RPMI8226 (cell line): ENCODE measurements at regions not wholly inside any gene's neighbourhood (a gene's known extent, or its start where the extent isn't known, plus 50 kb on each side); places are given as distances from the start of the nearest gene placed in this dataset.
"Not testable (repeated sequence)": the region's sequence is repeated elsewhere in the genome, so short reads cannot be mapped to it uniquely, and the experiment has no call there.

Source experiments
- DNase-seq: peaks from one replicate; pipeline ENCODE4 v3.0.0-alpha.2; 2015

- DNase-seq, result no peak
Measured at GRCh38 chr17:51389875-51390274, 129.5 kb downstream of the UTP18 start.

- DNase-seq, result no peak
Measured at GRCh38 chr17:51391982-51392654, 131.8 kb downstream of the UTP18 start.

DNA sequence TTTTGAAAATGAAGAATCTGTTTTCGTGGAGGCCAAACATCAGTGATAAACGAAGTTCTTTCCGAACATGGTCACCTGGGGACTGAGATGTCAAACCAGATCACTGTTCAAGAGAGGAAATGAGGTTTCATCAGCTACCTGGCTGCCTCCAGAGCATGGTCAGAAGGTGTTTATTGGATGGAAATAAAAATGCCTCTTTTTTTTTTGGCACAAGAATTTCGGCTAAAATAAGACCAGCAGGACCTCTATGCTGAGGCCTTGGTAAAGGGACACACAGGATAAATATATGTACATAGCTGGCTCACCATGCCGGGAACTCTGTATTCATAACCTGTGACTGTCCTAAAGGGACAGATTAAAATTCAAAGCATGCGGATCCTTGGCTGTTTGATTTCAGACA, 135.3 kb downstream of the UTP18 start:
- no peak for DNase-seq

DNA sequence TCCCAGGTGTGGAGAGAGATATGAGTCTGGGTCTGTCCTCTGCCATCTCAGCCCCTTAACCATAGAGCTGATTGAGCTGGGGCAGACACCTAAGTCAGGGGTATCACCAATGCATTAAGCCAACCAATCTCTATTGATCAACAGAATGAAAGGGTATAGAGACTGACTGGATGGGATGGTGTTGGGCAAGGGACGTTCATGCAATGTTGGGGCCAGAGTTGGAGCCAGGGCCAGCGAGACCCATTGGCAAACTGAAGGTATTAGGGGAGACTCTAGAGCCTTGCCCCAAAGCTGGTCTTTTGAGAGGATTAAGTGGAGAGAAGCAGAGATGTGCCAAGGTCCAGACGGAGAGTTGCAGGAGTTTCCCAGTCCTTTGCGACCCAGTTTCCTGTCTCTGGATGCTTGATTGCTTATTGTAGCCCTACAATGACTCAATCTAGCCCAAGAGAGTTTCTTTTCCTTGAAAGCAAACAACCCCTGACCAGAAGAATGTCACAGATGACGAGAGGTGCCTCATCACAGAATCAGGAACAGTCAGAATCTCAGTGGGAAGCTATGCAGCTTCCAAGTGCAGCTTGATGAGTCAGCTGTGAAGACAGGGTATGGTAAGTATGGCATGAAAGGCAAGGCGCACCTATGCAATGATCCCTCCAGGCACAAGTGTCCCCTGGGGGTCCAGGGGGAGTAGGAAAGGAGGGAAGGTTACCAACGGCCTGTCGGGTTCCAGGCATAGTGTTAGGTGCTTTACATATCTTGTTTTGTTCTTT, 137.2 kb downstream of the UTP18 start:
- DNase-seq, result no peak

DNA sequence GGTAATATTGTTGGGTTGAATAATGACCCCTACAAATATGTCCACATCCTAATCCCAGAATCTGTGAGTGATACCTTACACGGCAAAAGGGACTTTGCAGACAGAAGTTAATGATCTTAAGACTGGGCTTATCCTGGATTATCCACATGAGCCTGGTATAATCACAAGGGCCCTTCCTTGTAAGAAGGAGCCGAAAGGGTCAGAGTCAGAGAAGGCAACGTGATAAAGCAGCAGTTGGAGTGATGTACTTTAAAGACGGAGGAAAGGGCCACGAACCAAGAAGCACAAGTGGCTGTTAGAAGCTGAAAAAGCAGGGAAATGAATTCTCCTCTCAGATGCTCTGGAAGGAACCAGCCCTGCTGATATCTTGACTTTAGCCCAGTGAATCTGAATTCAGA, 137.8 kb downstream of the UTP18 start:
- DNase-seq, result no peak

GRCh38 chr17:51398687-51399086, 138.3 kb downstream of the UTP18 start:
- DNase-seq, result no peak

GRCh38 chr17:51401279-51401678, 140.9 kb downstream of the UTP18 start:
- DNase-seq, result no peak

GRCh38 chr17:51402899-51403298, 142.6 kb downstream of the UTP18 start:
- DNase-seq, result no peak

GRCh38 chr17:51407576-51407975, 147.2 kb downstream of the UTP18 start:
- DNase-seq, result no peak

- DNase-seq, result peak; percentile 15
Measured at GRCh38 chr17:51419476-51419875, 159.1 kb downstream of the UTP18 start.

DNA sequence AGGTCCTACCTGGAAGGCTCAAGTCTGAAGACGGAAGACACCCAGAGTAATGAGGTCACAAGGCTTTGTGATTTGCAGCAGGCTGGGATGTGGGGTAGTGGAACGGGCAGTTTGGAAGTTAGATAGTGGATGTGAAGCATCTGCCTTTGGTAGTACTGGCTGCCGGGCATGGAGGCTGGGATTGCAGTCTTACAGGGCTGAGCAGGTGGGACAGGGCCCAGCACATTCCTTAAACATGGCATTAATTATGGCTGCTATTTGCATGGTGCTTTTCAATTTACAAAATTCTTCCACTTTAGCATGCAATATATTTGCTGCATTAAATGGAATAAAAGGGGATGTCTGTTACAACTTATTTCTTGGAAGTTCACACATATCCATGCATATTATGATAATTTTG, 161.2 kb downstream of the UTP18 start:
- DNase-seq, result no peak

- DNase-seq, result no peak
Measured at GRCh38 chr17:51422634-51423033, 162.3 kb downstream of the UTP18 start.

- no peak for DNase-seq
Measured at GRCh38 chr17:51423421-51424160, 163.2 kb downstream of the UTP18 start.

- no peak for DNase-seq
Measured at GRCh38 chr17:51425773-51426172, 165.4 kb downstream of the UTP18 start.

GRCh38 chr17:51427323-51427811, 167.0 kb downstream of the UTP18 start:
- no peak for DNase-seq

DNA sequence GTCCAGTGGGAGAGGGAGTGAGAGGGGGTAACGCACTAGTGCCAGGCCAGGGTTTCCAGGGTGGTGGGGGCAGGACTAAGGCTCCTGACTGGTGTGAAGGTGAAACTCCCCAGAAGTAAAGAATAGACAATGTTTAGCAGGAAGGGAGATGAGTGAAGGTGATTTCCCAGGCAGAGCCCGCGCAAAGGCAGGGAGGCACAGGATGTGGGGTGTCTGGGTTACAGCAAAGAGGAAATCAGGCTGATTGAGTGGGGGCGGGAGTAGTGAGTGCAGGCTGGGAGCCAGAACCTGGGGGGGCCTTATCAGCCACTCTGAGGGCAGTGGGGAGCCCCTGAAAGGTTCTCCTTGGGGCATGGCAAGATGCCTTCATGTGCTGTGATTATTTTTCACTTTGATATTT, 167.5 kb downstream of the UTP18 start:
- DNase-seq, result no peak

GRCh38 chr17:51428668-51429495, 168.5 kb downstream of the UTP18 start:
- DNase-seq, result no peak

DNA sequence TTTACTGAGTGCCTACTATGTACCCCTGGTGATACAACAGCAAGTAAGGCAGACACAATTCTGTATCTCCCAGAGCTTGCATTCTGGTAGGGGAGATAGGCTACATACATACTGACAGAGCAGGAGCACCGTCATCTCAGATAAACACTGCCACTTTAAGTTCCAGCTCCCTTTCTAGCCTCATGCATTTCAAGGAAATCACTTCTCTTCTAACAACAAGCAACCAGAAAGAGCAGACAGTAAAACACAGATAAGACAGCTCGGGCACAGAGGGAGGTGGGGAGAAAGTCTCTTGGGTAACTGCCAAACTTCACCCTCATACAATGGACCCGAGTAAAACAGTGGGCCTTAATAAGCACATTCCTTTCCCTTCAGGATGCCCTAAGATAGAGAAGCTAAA, 169.6 kb downstream of the UTP18 start:
- DNase-seq, result not testable (repeated sequence)

GRCh38 chr17:51430591-51430990, 170.2 kb downstream of the UTP18 start:
- DNase-seq, result no peak

- no peak for DNase-seq
Measured at GRCh38 chr17:51434434-51435170, 174.3 kb downstream of the UTP18 start.

- no peak for DNase-seq
Measured at GRCh38 chr17:51435171-51435552, 174.8 kb downstream of the UTP18 start.

- DNase-seq, result peak; percentile 58
Measured at GRCh38 chr17:51435641-51436091, 175.3 kb downstream of the UTP18 start.
